ENCODE measurements at regions not wholly inside any gene's neighbourhood (a gene's known extent, or its start where the extent isn't known, plus 50 kb on each side); places are given as distances from the start of the nearest gene placed in this dataset.

DNA sequence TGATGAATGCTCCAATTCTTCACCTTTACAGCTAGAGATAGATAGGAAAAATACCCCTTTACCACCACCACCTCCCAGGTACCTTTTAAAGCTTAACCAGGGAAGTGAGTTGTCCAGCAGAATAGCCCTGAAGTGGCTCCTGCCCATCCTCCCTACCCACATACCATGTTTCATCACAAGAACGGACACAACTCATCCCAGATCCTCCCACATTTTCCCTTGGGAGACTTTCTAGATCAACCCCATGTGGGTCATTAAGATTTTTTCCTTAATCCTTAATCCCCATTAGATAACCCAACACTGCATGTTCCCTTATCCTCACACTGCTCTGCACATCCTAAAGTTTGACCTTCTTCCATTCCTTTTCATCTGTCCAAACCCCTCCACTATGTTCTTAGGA is 69.3 kb downstream of the CHST2 start:
- no peak overlapping the region for H3K4me3 ChIP-seq

DNA sequence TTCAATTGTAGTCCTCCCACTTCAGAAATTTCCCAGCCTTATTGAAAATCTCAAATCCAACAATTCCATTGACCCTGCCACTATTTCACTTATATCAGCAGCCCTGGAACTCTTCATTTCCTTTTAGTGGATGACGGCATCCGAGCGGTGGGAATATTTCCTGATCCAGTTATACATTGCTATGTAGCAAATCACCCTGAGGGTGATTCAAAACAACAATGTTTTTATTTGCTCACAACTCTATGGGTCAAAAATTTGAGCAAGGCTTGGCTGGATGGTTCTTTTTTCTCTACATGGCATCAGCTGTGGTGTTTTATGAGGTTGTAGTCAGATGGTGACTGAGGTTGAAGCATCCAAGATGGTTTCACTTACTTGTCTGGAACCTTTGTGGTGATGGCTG is 70.5 kb downstream of the CHST2 start:
- Histone ChIP-seq H3K27ac (no peak overlapping the region), H3K4me3 (no peak overlapping the region), H3K9me3 (no peaks in the 10 kb centered on the region), H3K27me3 (ENCODE audit: insufficient read depth in 3 of 3, low read length in 2 of 3) (no peaks in the 10 kb centered on the region), H3K36me3 (ENCODE audit: insufficient read depth in 1 of 2, low read depth in 1 of 2) (no peaks in the 10 kb centered on the region), H3K4me1 (no peaks in the 10 kb centered on the region)
- ATAC-seq, result no peak
- TF ChIP-seq, protein P1, sequence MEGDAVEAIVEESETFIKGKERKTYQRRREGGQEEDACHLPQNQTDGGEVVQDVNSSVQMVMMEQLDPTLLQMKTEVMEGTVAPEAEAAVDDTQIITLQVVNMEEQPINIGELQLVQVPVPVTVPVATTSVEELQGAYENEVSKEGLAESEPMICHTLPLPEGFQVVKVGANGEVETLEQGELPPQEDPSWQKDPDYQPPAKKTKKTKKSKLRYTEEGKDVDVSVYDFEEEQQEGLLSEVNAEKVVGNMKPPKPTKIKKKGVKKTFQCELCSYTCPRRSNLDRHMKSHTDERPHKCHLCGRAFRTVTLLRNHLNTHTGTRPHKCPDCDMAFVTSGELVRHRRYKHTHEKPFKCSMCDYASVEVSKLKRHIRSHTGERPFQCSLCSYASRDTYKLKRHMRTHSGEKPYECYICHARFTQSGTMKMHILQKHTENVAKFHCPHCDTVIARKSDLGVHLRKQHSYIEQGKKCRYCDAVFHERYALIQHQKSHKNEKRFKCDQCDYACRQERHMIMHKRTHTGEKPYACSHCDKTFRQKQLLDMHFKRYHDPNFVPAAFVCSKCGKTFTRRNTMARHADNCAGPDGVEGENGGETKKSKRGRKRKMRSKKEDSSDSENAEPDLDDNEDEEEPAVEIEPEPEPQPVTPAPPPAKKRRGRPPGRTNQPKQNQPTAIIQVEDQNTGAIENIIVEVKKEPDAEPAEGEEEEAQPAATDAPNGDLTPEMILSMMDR (IDR thresholded peaks at IDR 0.05), result no peak
- WGBS, 3 donors, result 84 to 94% (median 91%) methylated on average over 3 of the region's 3 CpGs
- intact Hi-C loops (cut with DNase I), result no loop called here
- DNase-seq, result no peak

More for the DNA sequence above, 69.3 kb downstream of the CHST2 start:
- TF ChIP-seq, protein P1 (IDR thresholded peaks at IDR 0.05), result no peak
- Histone ChIP-seq H3K27me3 (ENCODE audit: insufficient read depth in 3 of 3, low read length in 2 of 3) (no peaks in the 10 kb centered on the region), H3K4me1 (no peaks in the 10 kb centered on the region), H3K36me3 (ENCODE audit: insufficient read depth in 1 of 2, low read depth in 1 of 2) (no peaks in the 10 kb centered on the region), H3K9me3 (no peaks in the 10 kb centered on the region), H3K27ac (no peak overlapping the region)
- 65 to 86% (median 77%) methylated on average over 1 of the region's 1 CpG for WGBS, 3 donors
- intact Hi-C loops (cut with DNase I), result no loop called here
- no peak for ATAC-seq
- no peak for DNase-seq

DNA sequence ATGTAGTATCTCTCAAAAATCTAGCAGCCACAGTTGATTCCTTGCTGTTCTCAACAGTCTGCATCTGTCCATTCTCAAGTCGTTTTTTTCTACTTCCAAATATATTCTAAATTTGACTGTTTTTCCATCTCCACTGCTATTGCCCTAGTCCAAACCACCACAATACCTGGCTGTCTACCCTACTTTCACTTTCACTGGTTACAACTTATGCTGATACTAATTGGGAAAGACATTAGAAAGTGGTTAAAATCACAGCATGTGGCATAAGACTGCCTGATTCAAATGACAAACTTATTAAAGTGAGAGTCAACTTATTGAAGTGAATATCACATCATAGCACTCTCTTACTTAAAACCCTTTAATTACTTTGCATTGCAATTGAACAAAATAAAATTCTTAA is 72.6 kb downstream of the CHST2 start:
- intact Hi-C loops (cut with DNase I), result no loop called here
- Histone ChIP-seq H3K27me3 (ENCODE audit: insufficient read depth in 3 of 3, low read length in 2 of 3) (no peaks in the 10 kb centered on the region), H3K9me3 (no peaks in the 10 kb centered on the region), H3K27ac (no peak overlapping the region), H3K4me1 (no peaks in the 10 kb centered on the region), H3K4me3 (no peak overlapping the region), H3K36me3 (ENCODE audit: insufficient read depth in 1 of 2, low read depth in 1 of 2) (no peaks in the 10 kb centered on the region)
- no peak for DNase-seq
- ATAC-seq, result no peak
- 68 to 94% (median 71%) methylated on average over 1 of the region's 1 CpG for WGBS, 3 donors
- TF ChIP-seq, protein P1 (IDR thresholded peaks at IDR 0.05), result no peak

DNA sequence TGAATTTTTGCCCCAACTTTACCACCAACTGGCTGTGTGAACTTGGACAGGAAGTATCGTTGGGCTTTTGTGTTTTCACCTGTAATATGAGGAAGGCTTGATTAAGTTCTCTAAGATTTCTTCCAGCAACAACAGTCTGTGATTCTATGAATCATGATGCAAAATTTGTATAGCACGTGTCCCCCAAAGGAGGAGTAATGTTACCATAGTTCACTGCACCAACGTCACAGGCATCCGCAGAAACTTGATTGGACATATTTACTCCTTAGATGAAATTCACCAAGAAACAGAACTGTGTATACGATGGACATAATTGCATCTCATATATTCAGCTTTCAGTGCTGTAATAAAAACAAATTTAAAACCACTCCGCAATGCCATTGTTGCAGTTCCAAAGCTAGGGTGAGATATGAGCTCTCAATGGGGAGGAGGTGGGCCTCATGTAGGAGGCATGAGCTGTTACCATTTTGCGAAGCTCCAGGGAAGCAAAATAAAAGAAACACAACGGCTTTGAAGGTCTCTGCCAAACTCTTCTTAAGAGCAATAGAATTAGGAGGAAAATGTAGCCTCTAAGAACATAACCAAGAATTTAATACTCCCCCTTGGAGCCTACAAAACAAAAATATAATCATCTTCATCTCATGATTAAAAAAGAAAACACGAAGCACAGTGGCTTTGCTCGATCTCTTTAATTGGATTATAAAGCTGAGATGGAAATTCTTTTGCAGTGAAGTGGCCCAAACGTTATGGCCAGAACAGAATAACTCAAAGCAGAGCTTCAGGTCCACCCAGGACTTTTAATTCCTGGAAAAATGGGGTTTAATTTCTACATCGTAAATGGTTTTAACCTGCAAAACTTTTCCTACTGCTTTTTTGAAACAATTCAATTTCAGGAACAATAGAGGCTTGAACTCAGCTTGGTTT is 80.7 kb downstream of the CHST2 start:
- no peak for DNase-seq

More for the DNA sequence above, 80.7 kb downstream of the CHST2 start:
- no peaks in the 10 kb centered on the region for H3K27me3 ChIP-seq (ENCODE audit: insufficient read depth in 3 of 3, low read length in 2 of 3)
- TF ChIP-seq, protein P1 (IDR thresholded peaks at IDR 0.05), result no peak
- no peak overlapping the region for H3K4me3 ChIP-seq
- ATAC-seq, result no peak
- H3K36me3 ChIP-seq (ENCODE audit: insufficient read depth in 1 of 2, low read depth in 1 of 2), result no peaks in the 10 kb centered on the region
- WGBS, 3 donors, result 59 to 70% (median 62%) methylated on average over 12 of the region's 12 CpGs
- intact Hi-C loops (cut with DNase I), result no loop called here
- no peaks in the 10 kb centered on the region for H3K4me1 ChIP-seq
- no peaks in the 10 kb centered on the region for H3K9me3 ChIP-seq
- H3K27ac ChIP-seq, result no peak overlapping the region

All from psoas muscle (tissue), 7 donors.